HFFc6 (cell line): ENCODE measurements at regions not wholly inside any gene's neighbourhood (a gene's known extent, or its start where the extent isn't known, plus 50 kb on each side); places are given as distances from the start of the nearest gene placed in this dataset.

Experiments
- DNase-seq: peaks from one replicate; pipeline ENCODE4 v3.0.0-alpha.2; 2018
- H3K27ac Mint-ChIP-seq: 2 replicates; pipeline ENCODE4 v1.8.0; 2020; ENCODE audit warnings: mild to moderate bottlenecking, mixed read lengths
- H3K27me3 Mint-ChIP-seq: 2 replicates; pipeline ENCODE4 v1.8.0; 2021; ENCODE audit warnings: mild to moderate bottlenecking, moderate library complexity, mixed read lengths; ENCODE audit not compliant: insufficient read depth
- H3K36me3 Mint-ChIP-seq: 2 replicates; pipeline ENCODE4 v1.8.0; 2021; ENCODE audit warnings: low read depth, mixed read lengths
- H3K4me1 Mint-ChIP-seq: 2 replicates; pipeline ENCODE4 v1.8.0; 2020; ENCODE audit warnings: low read depth, mixed read lengths
- H3K4me3 Mint-ChIP-seq: 2 replicates; pipeline ENCODE4 v1.8.0; 2020; ENCODE audit warnings: mild to moderate bottlenecking, moderate library complexity, mixed read lengths
- H3K9me3 Mint-ChIP-seq: 2 replicates; pipeline ENCODE4 v1.8.0; 2020; ENCODE audit warnings: mild to moderate bottlenecking, mixed read lengths
- CTCF ChIP-seq: fragments of 200-600 bp; sonication (generic); IDR thresholded peaks from 2 replicates; pipeline ENCODE4 v1.5.0; 2021; ENCODE audit warnings: antibody characterized with exemption, mild to moderate bottlenecking

DNA sequence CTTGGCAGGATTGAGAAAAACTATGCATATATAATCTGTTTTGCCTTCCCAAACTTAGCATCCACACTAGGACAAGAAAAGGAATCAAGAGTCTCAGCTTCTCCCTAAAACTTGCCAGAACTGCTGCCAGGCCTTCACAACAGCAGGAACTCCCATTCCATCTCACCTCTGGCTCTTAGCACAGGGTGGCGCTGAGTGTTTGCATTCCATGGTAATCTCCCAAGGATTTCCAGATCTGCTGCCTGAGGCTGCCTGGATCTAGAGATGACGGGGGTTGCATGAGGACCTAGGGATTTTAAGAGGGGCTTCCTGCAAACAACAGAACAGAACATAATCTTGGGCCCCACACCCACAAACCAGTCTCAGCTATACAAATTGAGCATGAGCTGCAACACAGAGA, 87.1 kb upstream of the OPCML start:
- TF ChIP-seq CTCF = no peak
- Mint-ChIP-seq H3K27ac (no peak overlapping the region), H3K36me3 (no peaks in the 10 kb centered on the region), H3K27me3 (no peaks in the 10 kb centered on the region), H3K9me3 (peaks cover 35% of the 10 kb centered on the region), H3K4me1 (no peaks in the 10 kb centered on the region), H3K4me3 (no peak overlapping the region)
- no peak for DNase-seq

- H3K36me3 Mint-ChIP-seq = no peaks in the 10 kb centered on the region
- H3K4me3 Mint-ChIP-seq = no peak overlapping the region
- H3K27me3 Mint-ChIP-seq = no peaks in the 10 kb centered on the region
- no peak overlapping the region for H3K27ac Mint-ChIP-seq
- DNase-seq = no peak
- TF ChIP-seq CTCF = no peak
- no peaks in the 10 kb centered on the region for H3K4me1 Mint-ChIP-seq
- peaks cover 39% of the 10 kb centered on the region for H3K9me3 Mint-ChIP-seq
Observed at GRCh38 chr11:133618544-133618943, 86.2 kb upstream of the OPCML start.

DNA sequence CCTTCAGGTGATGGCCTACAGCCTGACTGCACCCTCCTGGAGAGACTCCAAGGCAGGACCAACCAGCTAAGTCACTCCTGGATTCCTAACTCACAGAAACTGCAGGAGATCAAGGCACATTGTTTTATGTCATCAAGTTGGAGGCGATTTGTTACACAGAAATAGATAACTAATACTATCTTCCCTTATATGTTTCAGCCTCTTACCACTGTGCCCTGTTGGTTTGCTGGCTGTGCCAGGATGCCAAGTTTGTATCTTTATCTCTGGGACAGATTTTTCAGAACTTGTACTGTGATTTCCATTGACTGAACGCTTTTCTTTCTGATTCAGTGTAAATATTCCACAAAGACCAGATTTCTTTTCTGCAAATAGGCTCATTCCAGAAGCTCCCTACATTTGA, 76.2 kb upstream of the OPCML start:
- no peak for TF ChIP-seq CTCF
- DNase-seq = no peak
- H3K36me3 Mint-ChIP-seq = no peaks in the 10 kb centered on the region
- H3K4me3 Mint-ChIP-seq = no peak overlapping the region
- H3K27me3 Mint-ChIP-seq = no peaks in the 10 kb centered on the region
- peaks cover 56% of the 10 kb centered on the region for H3K9me3 Mint-ChIP-seq
- no peaks in the 10 kb centered on the region for H3K4me1 Mint-ChIP-seq
- H3K27ac Mint-ChIP-seq = no peak overlapping the region

- no peaks in the 10 kb centered on the region for H3K4me1 Mint-ChIP-seq
Observed at GRCh38 chr11:133606124-133606523, 73.8 kb upstream of the OPCML start.

DNA sequence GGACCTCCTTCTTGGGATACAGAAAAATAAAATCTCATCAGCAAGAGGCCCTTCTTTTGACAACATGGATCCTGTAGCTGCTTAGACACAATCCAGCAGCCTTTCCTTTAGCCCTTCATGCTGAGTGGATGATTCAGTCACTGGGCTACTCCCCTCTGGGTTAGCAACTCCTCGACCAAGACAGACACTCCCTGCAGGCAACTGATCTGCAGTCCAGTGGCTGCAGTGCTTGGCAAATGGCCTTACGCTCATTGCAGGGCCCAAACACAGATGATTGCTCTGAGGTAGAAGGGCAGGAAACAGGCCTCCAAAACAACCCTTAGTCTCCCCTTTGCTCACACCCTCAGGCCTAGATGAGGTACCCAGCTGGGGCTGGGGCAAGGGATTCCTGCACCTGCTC, 73.2 kb upstream of the OPCML start:
- H3K9me3 Mint-ChIP-seq = peaks cover 59% of the 10 kb centered on the region
- TF ChIP-seq CTCF = no peak

More at GRCh38 chr11:133606124-133606523, 73.8 kb upstream of the OPCML start:
- Mint-ChIP-seq H3K4me3 (no peak overlapping the region), H3K27ac (no peak overlapping the region), H3K9me3 (peaks cover 58% of the 10 kb centered on the region), H3K27me3 (no peaks in the 10 kb centered on the region), H3K36me3 (no peaks in the 10 kb centered on the region)
- no peak for TF ChIP-seq CTCF
- no peak for DNase-seq

GRCh38 chr11:133601641-133602040, 69.3 kb upstream of the OPCML start:
- H3K27me3 Mint-ChIP-seq = peaks cover 2% of the 10 kb centered on the region; the same call in 1 of the 2 replicates
- TF ChIP-seq CTCF = no peak
- 0 out of 2 replicates have a peak, but pooled peaks cover under 1% of the 10 kb centered on the region for H3K36me3 Mint-ChIP-seq
- H3K4me3 Mint-ChIP-seq = no peak overlapping the region
- no peaks in the 10 kb centered on the region for H3K4me1 Mint-ChIP-seq
- H3K9me3 Mint-ChIP-seq = peaks cover 70% of the 10 kb centered on the region
- H3K27ac Mint-ChIP-seq = no peak overlapping the region
- DNase-seq = no peak

More for the DNA sequence above, 73.2 kb upstream of the OPCML start:
- H3K27me3 Mint-ChIP-seq = no peaks in the 10 kb centered on the region
- no peak overlapping the region for H3K27ac Mint-ChIP-seq
- no peak overlapping the region for H3K4me3 Mint-ChIP-seq
- DNase-seq = no peak
- H3K4me1 Mint-ChIP-seq = no peaks in the 10 kb centered on the region
- H3K36me3 Mint-ChIP-seq = no peaks in the 10 kb centered on the region
